Endodermal cell (in vitro differentiated cells): ENCODE measurements at regions not wholly inside any gene's neighbourhood (a gene's known extent, or its start where the extent isn't known, plus 50 kb on each side); places are given as distances from the start of the nearest gene placed in this dataset.

Source experiments
- DNase-seq: peaks from one replicate; pipeline ENCODE4 v3.0.0-alpha.2; 2017
- H3K27ac ChIP-seq: 2 replicates; pipeline ENCODE4 v1.5.1; 2013; ENCODE audit warnings: mild to moderate bottlenecking, low read depth, low read length, moderate library complexity
- H3K27me3 ChIP-seq: 2 replicates; pipeline ENCODE4 v1.6.1; 2013; ENCODE audit warnings: mild to moderate bottlenecking, low read length, moderate library complexity; ENCODE audit not compliant: insufficient read depth, control insufficient read depth, poor library complexity, severe bottlenecking
- H3K36me3 ChIP-seq: 2 replicates; pipeline ENCODE4 v1.7.0; 2013; ENCODE audit warnings: mild to moderate bottlenecking, low read length, moderate library complexity; ENCODE audit not compliant: control insufficient read depth, insufficient read depth
- H3K4me1 ChIP-seq: one replicate; pipeline ENCODE4 v1.7.0; 2013; ENCODE audit warnings: low read length; ENCODE audit not compliant: control insufficient read depth, insufficient read depth
- H3K4me3 ChIP-seq: 2 replicates; pipeline ENCODE4 v1.5.1; 2013; ENCODE audit warnings: mild to moderate bottlenecking, low read length, moderate library complexity
- H3K9ac ChIP-seq: 2 replicates; pipeline ENCODE4 v1.6.1; 2013; ENCODE audit warnings: mild to moderate bottlenecking, low read length, moderate library complexity; ENCODE audit not compliant: poor library complexity, severe bottlenecking; ENCODE audit errors: extremely low read depth
- H3K9me3 ChIP-seq: 2 replicates; pipeline ENCODE4 v1.6.1; 2013; ENCODE audit warnings: mild to moderate bottlenecking, low read length, moderate library complexity; ENCODE audit not compliant: control insufficient read depth
- H3K27ac Mint-ChIP-seq: 2 replicates; pipeline ENCODE4 v1.8.0; 2020; ENCODE audit warnings: mixed read lengths
- H3K27me3 Mint-ChIP-seq: 2 replicates; pipeline ENCODE4 v1.8.0; 2021; ENCODE audit warnings: mild to moderate bottlenecking, mixed read lengths; ENCODE audit not compliant: insufficient read depth
- H3K36me3 Mint-ChIP-seq: 2 replicates; pipeline ENCODE4 v1.8.0; 2020; ENCODE audit warnings: low read depth, mixed read lengths
- H3K4me1 Mint-ChIP-seq: 2 replicates; pipeline ENCODE4 v1.8.0; 2020; ENCODE audit warnings: mixed read lengths
- H3K4me3 Mint-ChIP-seq: 2 replicates; pipeline ENCODE4 v1.8.0; 2020; ENCODE audit warnings: mild to moderate bottlenecking, moderate library complexity, mixed read lengths
- H3K9me3 Mint-ChIP-seq: 2 replicates; pipeline ENCODE4 v1.8.0; 2020; ENCODE audit warnings: mild to moderate bottlenecking, mixed read lengths
- WGBS, 2 experiments: methylation state at CpG; one replicate each; pipeline versions ENCODE4 v1.1.5 to v1.1.7; 2013; ENCODE audit warnings: missing lambda C conversion rate in 2 of 2, mixed read lengths in 1 of 2; ENCODE audit not compliant: insufficient coverage in 1 of 2, insufficient read length in 1 of 2; 5-methylcytosine and 5-hydroxymethylcytosine counted together
- TF ChIP-seq, protein P1 (sequence below): fragments of 200-600 bp; sonication (generic); conservative IDR thresholded peaks from 2 replicates; pipeline ENCODE4 v1.5.0; 2021; ENCODE audit warnings: antibody characterized with exemption, mild to moderate bottlenecking

GRCh38 chr5:56359809-56360685 lies 126.9 kb upstream of the ANKRD55 start:
- Mint-ChIP-seq H3K9me3 (no peaks in the 10 kb centered on the region), H3K27ac (no peak overlapping the region)
- peaks cover 7% of the 10 kb centered on the region for H3K4me1 ChIP-seq

GRCh38 chr5:56358703-56359681 lies 125.9 kb upstream of the ANKRD55 start:
- H3K4me3 ChIP-seq: no peak overlapping the region
- H3K36me3 ChIP-seq: no peaks in the 10 kb centered on the region
- H3K36me3 Mint-ChIP-seq: no peaks in the 10 kb centered on the region
- H3K9ac ChIP-seq: no peak overlapping the region
- peaks cover 7% of the 10 kb centered on the region for H3K4me1 ChIP-seq
- no peak overlapping the region for H3K27ac ChIP-seq
- no peak overlapping the region for H3K4me3 Mint-ChIP-seq
- no peak for DNase-seq
- no peaks in the 10 kb centered on the region for H3K27me3 ChIP-seq
- H3K4me1 Mint-ChIP-seq: peaks cover 20% of the 10 kb centered on the region
- peaks cover 2% of the 10 kb centered on the region for H3K27me3 Mint-ChIP-seq
- no peak overlapping the region for H3K27ac Mint-ChIP-seq
- TF ChIP-seq, protein P1, sequence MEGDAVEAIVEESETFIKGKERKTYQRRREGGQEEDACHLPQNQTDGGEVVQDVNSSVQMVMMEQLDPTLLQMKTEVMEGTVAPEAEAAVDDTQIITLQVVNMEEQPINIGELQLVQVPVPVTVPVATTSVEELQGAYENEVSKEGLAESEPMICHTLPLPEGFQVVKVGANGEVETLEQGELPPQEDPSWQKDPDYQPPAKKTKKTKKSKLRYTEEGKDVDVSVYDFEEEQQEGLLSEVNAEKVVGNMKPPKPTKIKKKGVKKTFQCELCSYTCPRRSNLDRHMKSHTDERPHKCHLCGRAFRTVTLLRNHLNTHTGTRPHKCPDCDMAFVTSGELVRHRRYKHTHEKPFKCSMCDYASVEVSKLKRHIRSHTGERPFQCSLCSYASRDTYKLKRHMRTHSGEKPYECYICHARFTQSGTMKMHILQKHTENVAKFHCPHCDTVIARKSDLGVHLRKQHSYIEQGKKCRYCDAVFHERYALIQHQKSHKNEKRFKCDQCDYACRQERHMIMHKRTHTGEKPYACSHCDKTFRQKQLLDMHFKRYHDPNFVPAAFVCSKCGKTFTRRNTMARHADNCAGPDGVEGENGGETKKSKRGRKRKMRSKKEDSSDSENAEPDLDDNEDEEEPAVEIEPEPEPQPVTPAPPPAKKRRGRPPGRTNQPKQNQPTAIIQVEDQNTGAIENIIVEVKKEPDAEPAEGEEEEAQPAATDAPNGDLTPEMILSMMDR: no peak
- 79 to 84% methylated on average over 4 to 12 of the region's 12 CpGs for WGBS, 2 experiments
- H3K9me3 Mint-ChIP-seq: no peaks in the 10 kb centered on the region
- H3K9me3 ChIP-seq: no peaks in the 10 kb centered on the region

More at GRCh38 chr5:56359809-56360685, 126.9 kb upstream of the ANKRD55 start:
- no peaks in the 10 kb centered on the region for H3K36me3 ChIP-seq
- Mint-ChIP-seq H3K27me3 (peaks cover 2% of the 10 kb centered on the region), H3K4me3 (no peak overlapping the region), H3K36me3 (no peaks in the 10 kb centered on the region), H3K4me1 (peaks cover 20% of the 10 kb centered on the region)
- H3K27ac ChIP-seq: no peak overlapping the region
- H3K9ac ChIP-seq: no peak overlapping the region
- no peak for DNase-seq
- TF ChIP-seq, protein P1: no peak
- WGBS, 2 experiments: 86 to 96% methylated on average over 2 to 7 of the region's 7 CpGs
- H3K27me3 ChIP-seq: no peaks in the 10 kb centered on the region
- no peaks in the 10 kb centered on the region for H3K9me3 ChIP-seq
- no peak overlapping the region for H3K4me3 ChIP-seq

GRCh38 chr5:56358046-56358445 lies 124.9 kb upstream of the ANKRD55 start:
- Mint-ChIP-seq H3K27me3 (peaks cover 2% of the 10 kb centered on the region), H3K36me3 (no peaks in the 10 kb centered on the region), H3K27ac (no peak overlapping the region), H3K4me3 (no peak overlapping the region), H3K9me3 (no peaks in the 10 kb centered on the region), H3K4me1 (peaks cover 20% of the 10 kb centered on the region)
- Histone ChIP-seq H3K36me3 (no peaks in the 10 kb centered on the region), H3K27me3 (no peaks in the 10 kb centered on the region), H3K9me3 (no peaks in the 10 kb centered on the region), H3K9ac (no peak overlapping the region), H3K4me3 (no peak overlapping the region), H3K4me1 (peaks cover 7% of the 10 kb centered on the region), H3K27ac (no peak overlapping the region)
- 100% methylated on average over 1 of the region's 1 CpG; no CpG with 5 or more reads in 1 of the 2 experiments for WGBS, 2 experiments
- no peak for DNase-seq
- TF ChIP-seq, protein P1: no peak
